IMR-90 (cell line): ENCODE measurements at regions not wholly inside any gene's neighbourhood (a gene's known extent, or its start where the extent isn't known, plus 50 kb on each side); places are given as distances from the start of the nearest gene placed in this dataset.

Experiments
- ATAC-seq: fragments of 200-7000 bp; cut with Tn5 transposase; 2 replicates; pipeline ENCODE4 v1.9.1; 2020; ENCODE audit warnings: low read depth, mild to moderate bottlenecking, moderate library complexity
- BruUV-seq: library from RNA; stranded (reverse); fragments of 400-500 nt; replicated peaks from 2 replicates; lab custom pipeline; 2021; lab: Mats Ljungman, UMichigan
- CTCF ChIA-PET: fragments of 300-600 bp; formaldehyde crosslinking; extraction: SDS; loops from one replicate; lab custom pipeline; 2021; ENCODE audit warnings: antibody characterized with exemption; lab: Yijun Ruan, JAX
- POLR2A ChIA-PET: fragments of 300-600 bp; sonication (Branson Sonifier 250); formaldehyde crosslinking; loops from one replicate; lab custom pipeline; 2022; ENCODE audit warnings: antibody characterized with exemption; ENCODE audit not compliant: unreplicated experiment; lab: Charles Lee
- DNase-seq: peaks from one replicate; pipeline ENCODE4 v3.0.0; 2013
- H2AFZ ChIP-seq: replicated peaks from 2 replicates; pipeline ENCODE3; 2013; ENCODE audit warnings: low read length, mild to moderate bottlenecking; ENCODE audit not compliant: poor library complexity
- H2AK5ac ChIP-seq: 2 replicates; pipeline ENCODE4 v1.6.1; 2013; ENCODE audit warnings: low read depth, low read length, inconsistent platforms
- H2AK9ac ChIP-seq: replicated peaks from 2 replicates; pipeline ENCODE3; 2013; ENCODE audit warnings: mild to moderate bottlenecking, low read depth, low read length, moderate library complexity; ENCODE audit not compliant: poor library complexity
- H2BK120ac ChIP-seq: 2 replicates; pipeline ENCODE4 v1.6.1; 2013; ENCODE audit warnings: low read depth, low read length, inconsistent platforms
- H2BK15ac ChIP-seq: 3 replicates; pipeline ENCODE4 v1.6.1; 2013; ENCODE audit warnings: low read depth, low read length, inconsistent platforms
- H2BK20ac ChIP-seq: 2 replicates; pipeline ENCODE4 v1.6.1; 2013; ENCODE audit warnings: low read depth, mild to moderate bottlenecking, inconsistent platforms, low read length, moderate library complexity
- H2BK5ac ChIP-seq: 2 replicates; pipeline ENCODE4 v1.6.1; 2013; ENCODE audit warnings: mild to moderate bottlenecking, low read depth, low read length, inconsistent platforms; ENCODE audit not compliant: poor library complexity, severe bottlenecking
- H3K14ac ChIP-seq: replicated peaks from 2 replicates; pipeline ENCODE4 v1.6.1; 2013; ENCODE audit warnings: low read depth, low read length, inconsistent platforms
- H3K18ac ChIP-seq: 2 replicates; pipeline ENCODE4 v1.6.1; 2013; ENCODE audit warnings: low read depth, low read length, control low read depth
- H3K23ac ChIP-seq: 2 replicates; pipeline ENCODE4 v1.6.1; 2013; ENCODE audit warnings: low read depth, low read length, inconsistent platforms
- H3K27ac ChIP-seq: 2 replicates; pipeline ENCODE4 v1.5.1; 2013; ENCODE audit warnings: mild to moderate bottlenecking, control low read depth, low read length; ENCODE audit not compliant: insufficient read depth
- H3K27me3 ChIP-seq: 2 replicates; pipeline ENCODE4 v1.6.1; 2013; ENCODE audit warnings: low read length; ENCODE audit not compliant: control insufficient read depth, insufficient read depth
- H3K36me3 ChIP-seq: 2 replicates; pipeline ENCODE4 v1.6.1; 2013; ENCODE audit warnings: low read length, mixed read lengths; ENCODE audit not compliant: control insufficient read depth, insufficient read depth
- H3K4ac ChIP-seq: 2 replicates; pipeline ENCODE4 v1.6.1; 2013; ENCODE audit warnings: low read depth, low read length, inconsistent platforms
- H3K4me1 ChIP-seq: 2 replicates; pipeline ENCODE4 v1.6.1; 2013; ENCODE audit warnings: low read length, mixed read lengths; ENCODE audit not compliant: control insufficient read depth, insufficient read depth
- H3K4me2 ChIP-seq: 2 replicates; pipeline ENCODE4 v1.6.1; 2013; ENCODE audit warnings: low read depth, mild to moderate bottlenecking, control low read depth, low read length, moderate library complexity
- H3K4me3 ChIP-seq: 2 replicates; pipeline ENCODE4 v1.5.1; 2013; ENCODE audit warnings: low read depth, mild to moderate bottlenecking, control low read depth, low read length, moderate library complexity; ENCODE audit not compliant: insufficient read depth
- H3K56ac ChIP-seq: 2 replicates; pipeline ENCODE4 v1.6.1; 2013; ENCODE audit warnings: low read length, inconsistent platforms; ENCODE audit not compliant: insufficient read depth; ENCODE audit errors: extremely low read depth
- H3K79me1 ChIP-seq, 2 experiments: 2 replicates each; pipeline ENCODE4 v1.6.1; 2013; ENCODE audit warnings: low read length in 2 of 2, inconsistent platforms in 1 of 2, low read depth in 1 of 2
- H3K9ac ChIP-seq: 2 replicates; pipeline ENCODE4 v1.6.1; 2013; ENCODE audit warnings: low read depth, low read length, control low read depth
- H3K9me1 ChIP-seq: 2 replicates; pipeline ENCODE4 v1.6.1; 2013; ENCODE audit warnings: low read length, inconsistent platforms; ENCODE audit not compliant: insufficient read depth
- H3K9me3 ChIP-seq: 2 replicates; pipeline ENCODE4 v1.6.1; 2013; ENCODE audit warnings: low read length; ENCODE audit not compliant: control insufficient read depth, insufficient read depth
- H4K20me1 ChIP-seq: 2 replicates; pipeline ENCODE4 v1.6.1; 2013; ENCODE audit warnings: low read length, inconsistent platforms; ENCODE audit not compliant: insufficient read depth
- H4K5ac ChIP-seq: 2 replicates; pipeline ENCODE4 v1.6.1; 2013; ENCODE audit warnings: mild to moderate bottlenecking, low read depth, low read length, control low read depth
- H4K8ac ChIP-seq, 2 experiments: 2 replicates each; pipeline ENCODE4 v1.6.1; 2013; ENCODE audit warnings: low read depth in 2 of 2, low read length in 2 of 2, control low read depth in 1 of 2, inconsistent platforms in 1 of 2
- H4K91ac ChIP-seq: 2 replicates; pipeline ENCODE4 v1.6.1; 2013; ENCODE audit warnings: low read depth, low read length, inconsistent platforms; ENCODE audit not compliant: insufficient read depth
- BHLHE40 ChIP-seq: fragments of 150-350 bp; IDR thresholded peaks from 2 replicates; pipeline ENCODE4 v1.6.1; 2016; ENCODE audit warnings: mild to moderate bottlenecking, low read depth, low read length
- CEBPB ChIP-seq: IDR thresholded peaks from 2 replicates; pipeline ENCODE4 v1.6.1; 2012; ENCODE audit warnings: low read depth, low read length, improper control_type of control experiment
- CHD1 ChIP-seq: IDR thresholded peaks from 2 replicates; pipeline ENCODE4 v1.6.1; 2012; ENCODE audit warnings: low read depth, low read length, improper control_type of control experiment
- CTCF ChIP-seq: conservative IDR thresholded peaks from 2 replicates; pipeline ENCODE4 v1.5.1; 2012; ENCODE audit warnings: mild to moderate bottlenecking, low read depth, low read length, improper control_type of control experiment
- ELK1 ChIP-seq: fragments of 150-350 bp; IDR thresholded peaks from 2 replicates; pipeline ENCODE4 v1.6.1; 2016; ENCODE audit warnings: low read depth, mild to moderate bottlenecking, low read length, moderate library complexity, borderline replicate concordance
- FOS ChIP-seq: fragments of 150-350 bp; IDR thresholded peaks from 2 replicates; pipeline ENCODE4 v1.6.1; 2016; ENCODE audit warnings: low read depth, low read length
- MAFK ChIP-seq: IDR thresholded peaks from 2 replicates; pipeline ENCODE4 v1.6.1; 2012; ENCODE audit warnings: low read depth, low read length, improper control_type of control experiment
- MAZ ChIP-seq: IDR thresholded peaks from 2 replicates; pipeline ENCODE4 v1.6.1; 2012; ENCODE audit warnings: low read depth, mild to moderate bottlenecking, low read length, improper control_type of control experiment, moderate library complexity, borderline replicate concordance
- MXI1 ChIP-seq: IDR thresholded peaks from 2 replicates; pipeline ENCODE4 v1.6.1; 2012; ENCODE audit warnings: low read depth, mild to moderate bottlenecking, low read length, moderate library complexity, borderline replicate concordance
- NFE2L2 ChIP-seq: fragments of 150-350 bp; IDR thresholded peaks from 2 replicates; pipeline ENCODE4 v1.6.1; 2016; ENCODE audit warnings: low read depth, mild to moderate bottlenecking, low read length
- POLR2A ChIP-seq: IDR thresholded peaks from 2 replicates; pipeline ENCODE4 v1.6.1; 2012; ENCODE audit warnings: mild to moderate bottlenecking, low read depth, low read length
- RAD21 ChIP-seq: IDR thresholded peaks from 2 replicates; pipeline ENCODE4 v1.6.1; 2012; ENCODE audit warnings: low read length, improper control_type of control experiment
- RCOR1 ChIP-seq: IDR thresholded peaks from 2 replicates; pipeline ENCODE4 v1.6.1; 2012; ENCODE audit warnings: mild to moderate bottlenecking, low read length, improper control_type of control experiment; ENCODE audit not compliant: insufficient replicate concordance
- SMC3 ChIP-seq: fragments of 150-350 bp; IDR thresholded peaks from 2 replicates; pipeline ENCODE4 v1.6.1; 2016; ENCODE audit warnings: low read depth, mild to moderate bottlenecking, antibody characterized with exemption, low read length, moderate library complexity
- USF2 ChIP-seq: fragments of 150-350 bp; IDR thresholded peaks from 2 replicates; pipeline ENCODE4 v1.6.1; 2017; ENCODE audit warnings: mild to moderate bottlenecking, antibody characterized with exemption, low read length, low read depth
- dilution Hi-C: fragments of 300-500 bp; cut with HindIII; formaldehyde crosslinking; loops from one replicate; pipeline ENCODE4 v1.14.3; 2018; ENCODE audit warnings: low sequenced_read_pairs; ENCODE audit not compliant: unreplicated experiment
- in situ Hi-C: fragments of 300-500 bp; cut with MboI; formaldehyde crosslinking; loops from 3 replicates; pipeline ENCODE4 v1.14.3; 2019; ENCODE audit warnings: low sequenced_read_pairs, inconsistent platforms, mixed read lengths
- intact Hi-C: fragments of 100-400 bp; cut with micrococcal nuclease; formaldehyde crosslinking; loops from 2 replicates; pipeline ENCODE4 v1.10.0; 2022

- Histone ChIP-seq H4K20me1 (no peaks in the 10 kb centered on the region), H3K23ac (no peak overlapping the region), H3K27me3 (no peaks in the 10 kb centered on the region; the same call in 1 of the 2 replicates), H3K56ac (no peak overlapping the region), H2BK15ac (no peak overlapping the region), H2BK120ac (no peak overlapping the region), H2BK20ac (no peak overlapping the region), H3K18ac (no peak overlapping the region), H3K4ac (no peak overlapping the region), H3K79me1 (no peaks in the 10 kb centered on the region), H3K9ac (no peak overlapping the region), H4K8ac (no peak overlapping the region), H4K5ac (no peak overlapping the region), H3K27ac (no peak overlapping the region), H3K4me2 (no peak overlapping the region), H3K14ac (no peak overlapping the region), H4K91ac (no peak overlapping the region), H3K4me3 (no peak overlapping the region), H2BK5ac (no peak overlapping the region), H2AK5ac (no peak overlapping the region), H3K4me1 (no peaks in the 10 kb centered on the region), H2AFZ (no peak overlapping the region), H2AK9ac (no peak overlapping the region), H3K9me3 (no peaks in the 10 kb centered on the region), H3K36me3 (no peaks in the 10 kb centered on the region), H3K9me1 (no peaks in the 10 kb centered on the region)
- POLR2A ChIA-PET = no interaction called here
- BruUV-seq = no TSS peak
- intact Hi-C loops = no loop called here
- CTCF ChIA-PET = no interaction called here
- in situ Hi-C loops = no loop called here
- no peak for TF ChIP-seq NFE2L2
- TF ChIP-seq CEBPB = no peak
- TF ChIP-seq MXI1 = no peak
- no peak for TF ChIP-seq USF2
- no peak for TF ChIP-seq FOS
- no peak for TF ChIP-seq POLR2A
- TF ChIP-seq MAFK = no peak
- TF ChIP-seq BHLHE40 = no peak
- no peak for TF ChIP-seq SMC3
- no peak for TF ChIP-seq ELK1
- TF ChIP-seq RAD21 = no peak
- no peak for TF ChIP-seq CTCF
- TF ChIP-seq RCOR1 = no peak
- no peak for TF ChIP-seq CHD1
- TF ChIP-seq MAZ = no peak
- ATAC-seq (no peak), DNase-seq (no peak)
- dilution Hi-C loops = no loop called here
These were observed 188.4 kb upstream of the NR4A3 start for GRCh38 chr9:99633265-99633664.
